Parathyroid adenoma (tissue), 2 donors: ENCODE measurements at regions not wholly inside any gene's neighbourhood (a gene's known extent, or its start where the extent isn't known, plus 50 kb on each side); places are given as distances from the start of the nearest gene placed in this dataset.

Source experiments
- H2AFZ ChIP-seq: fragments of 300-600 bp; sonication (generic); one replicate; pipeline ENCODE4 v1.7.0; 2017; ENCODE audit warnings: antibody characterized with exemption, mild to moderate bottlenecking
- H3K27ac ChIP-seq: fragments of 300-600 bp; sonication (generic); one replicate; pipeline ENCODE4 v1.7.0; 2017
- H3K27me3 ChIP-seq: fragments of 300-600 bp; sonication (generic); one replicate; pipeline ENCODE4 v1.7.0; 2017; ENCODE audit warnings: low read length; ENCODE audit not compliant: control insufficient read depth, insufficient read depth
- H3K36me3 ChIP-seq: fragments of 300-600 bp; sonication (generic); one replicate; pipeline ENCODE4 v1.7.0; 2017; ENCODE audit warnings: low read length; ENCODE audit not compliant: control insufficient read depth, insufficient read depth
- H3K4me1 ChIP-seq: fragments of 300-600 bp; sonication (generic); one replicate; pipeline ENCODE4 v1.7.0; 2017; ENCODE audit warnings: control low read depth
- H3K4me2 ChIP-seq: fragments of 300-600 bp; sonication (generic); one replicate; pipeline ENCODE4 v1.7.0; 2017; ENCODE audit warnings: low read length
- H3K4me3 ChIP-seq: fragments of 300-600 bp; sonication (generic); one replicate; pipeline ENCODE4 v1.7.0; 2017; ENCODE audit warnings: low read depth, low read length
- H3K79me2 ChIP-seq: fragments of 300-600 bp; sonication (generic); one replicate; pipeline ENCODE4 v1.7.0; 2017; ENCODE audit warnings: control low read depth
- H3K9ac ChIP-seq: fragments of 300-600 bp; sonication (generic); one replicate; pipeline ENCODE4 v1.7.0; 2017; ENCODE audit warnings: mild to moderate bottlenecking
- H3K9me3 ChIP-seq: fragments of 300-600 bp; sonication (generic); one replicate; pipeline ENCODE4 v1.7.0; 2017; ENCODE audit warnings: low read length; ENCODE audit not compliant: control insufficient read depth
- TF ChIP-seq, protein P1 (sequence below): fragments of 300-600 bp; sonication (generic); IDR thresholded peaks from one replicate; pipeline ENCODE4 v1.7.0; 2017; ENCODE audit warnings: antibody characterized with exemption, mild to moderate bottlenecking
- donor health status: primary hyperparathyroidism.

DNA sequence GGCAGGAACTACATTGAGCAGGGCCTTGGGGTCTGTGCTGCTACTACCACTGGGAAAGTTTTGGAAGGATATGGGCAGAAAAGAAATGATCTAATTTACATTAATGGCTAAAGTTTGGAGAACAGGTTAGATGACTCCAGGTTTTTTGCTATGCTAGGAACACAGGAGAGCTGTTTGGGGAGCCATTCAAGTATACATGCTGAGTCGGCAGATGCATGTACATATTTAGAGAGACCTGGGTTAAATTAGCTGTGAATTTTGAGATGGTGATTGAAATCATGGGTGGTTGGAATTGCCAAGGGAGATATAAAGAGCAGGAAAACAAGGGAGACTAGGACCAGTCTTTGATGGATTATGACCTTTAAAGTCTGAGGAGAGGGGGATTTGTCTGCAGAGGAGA, 113.1 kb upstream of the BACH2 start:
- Histone ChIP-seq H3K9ac (no peak overlapping the region), H3K4me1 (peaks cover 4% of the 10 kb centered on the region), H2AFZ (no peak overlapping the region), H3K4me3 (no peak overlapping the region), H3K9me3 (no peaks in the 10 kb centered on the region), H3K4me2 (no peak overlapping the region), H3K27me3 (no peaks in the 10 kb centered on the region), H3K27ac (no peak overlapping the region), H3K36me3 (no peaks in the 10 kb centered on the region), H3K79me2 (no peaks in the 10 kb centered on the region)
- TF ChIP-seq, protein P1, sequence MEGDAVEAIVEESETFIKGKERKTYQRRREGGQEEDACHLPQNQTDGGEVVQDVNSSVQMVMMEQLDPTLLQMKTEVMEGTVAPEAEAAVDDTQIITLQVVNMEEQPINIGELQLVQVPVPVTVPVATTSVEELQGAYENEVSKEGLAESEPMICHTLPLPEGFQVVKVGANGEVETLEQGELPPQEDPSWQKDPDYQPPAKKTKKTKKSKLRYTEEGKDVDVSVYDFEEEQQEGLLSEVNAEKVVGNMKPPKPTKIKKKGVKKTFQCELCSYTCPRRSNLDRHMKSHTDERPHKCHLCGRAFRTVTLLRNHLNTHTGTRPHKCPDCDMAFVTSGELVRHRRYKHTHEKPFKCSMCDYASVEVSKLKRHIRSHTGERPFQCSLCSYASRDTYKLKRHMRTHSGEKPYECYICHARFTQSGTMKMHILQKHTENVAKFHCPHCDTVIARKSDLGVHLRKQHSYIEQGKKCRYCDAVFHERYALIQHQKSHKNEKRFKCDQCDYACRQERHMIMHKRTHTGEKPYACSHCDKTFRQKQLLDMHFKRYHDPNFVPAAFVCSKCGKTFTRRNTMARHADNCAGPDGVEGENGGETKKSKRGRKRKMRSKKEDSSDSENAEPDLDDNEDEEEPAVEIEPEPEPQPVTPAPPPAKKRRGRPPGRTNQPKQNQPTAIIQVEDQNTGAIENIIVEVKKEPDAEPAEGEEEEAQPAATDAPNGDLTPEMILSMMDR: no peak

GRCh38 chr6:90406957-90407356, 110.3 kb upstream of the BACH2 start:
- H3K27me3 ChIP-seq: no peaks in the 10 kb centered on the region
- H3K79me2 ChIP-seq: no peaks in the 10 kb centered on the region
- no peaks in the 10 kb centered on the region for H3K9me3 ChIP-seq
- TF ChIP-seq, protein P1: no peak
- no peak overlapping the region for H2AFZ ChIP-seq
- H3K27ac ChIP-seq: no peak overlapping the region
- H3K9ac ChIP-seq: no peak overlapping the region
- no peak overlapping the region for H3K4me2 ChIP-seq
- no peaks in the 10 kb centered on the region for H3K36me3 ChIP-seq
- no peak overlapping the region for H3K4me3 ChIP-seq
- H3K4me1 ChIP-seq: peaks cover 10% of the 10 kb centered on the region

DNA sequence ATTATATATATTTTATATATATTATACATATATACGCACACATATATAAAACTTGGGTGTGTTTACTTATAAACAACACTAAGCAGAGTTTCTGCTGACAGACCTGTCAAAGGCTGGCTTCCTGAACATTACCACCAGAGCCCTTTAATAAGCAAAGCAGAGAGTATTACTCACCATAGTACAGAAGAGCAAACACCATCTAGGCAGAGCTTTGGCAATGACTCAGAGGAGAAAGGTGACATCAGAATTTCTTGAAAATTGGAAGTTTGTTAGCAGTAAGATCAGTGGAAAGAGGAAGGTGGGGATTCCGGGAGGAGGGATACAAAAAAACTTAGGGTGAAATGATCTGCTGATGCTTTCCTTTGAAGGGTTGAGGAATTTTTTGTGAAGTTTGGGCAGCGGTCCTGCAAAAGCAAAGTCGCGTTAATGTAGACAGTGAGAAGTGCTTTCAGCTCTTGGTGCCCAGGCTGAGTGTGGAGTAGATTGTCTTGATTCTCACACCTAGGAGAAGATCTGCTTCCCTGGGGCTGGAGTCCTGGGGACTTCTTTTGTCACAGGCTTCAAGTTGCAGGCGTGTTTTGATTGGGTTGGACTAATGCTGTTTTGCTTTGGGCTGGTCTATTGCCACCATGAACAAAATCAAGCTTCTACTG, 109.6 kb upstream of the BACH2 start:
- no peaks in the 10 kb centered on the region for H3K9me3 ChIP-seq
- no peaks in the 10 kb centered on the region for H3K36me3 ChIP-seq
- H3K9ac ChIP-seq: no peak overlapping the region
- TF ChIP-seq, protein P1: no peak
- H3K4me2 ChIP-seq: no peak overlapping the region
- H3K79me2 ChIP-seq: no peaks in the 10 kb centered on the region
- no peak overlapping the region for H3K4me3 ChIP-seq
- no peaks in the 10 kb centered on the region for H3K27me3 ChIP-seq
- H3K27ac ChIP-seq: no peak overlapping the region
- peaks cover 14% of the 10 kb centered on the region for H3K4me1 ChIP-seq
- no peak overlapping the region for H2AFZ ChIP-seq

GRCh38 chr6:90403489-90404381, 107.1 kb upstream of the BACH2 start:
- Histone ChIP-seq H3K27ac (no peak overlapping the region), H3K36me3 (no peaks in the 10 kb centered on the region), H2AFZ (peak overlapping the region; percentile 4), H3K4me2 (no peak overlapping the region), H3K9ac (no peak overlapping the region), H3K79me2 (no peaks in the 10 kb centered on the region), H3K27me3 (no peaks in the 10 kb centered on the region), H3K4me3 (no peak overlapping the region), H3K9me3 (no peaks in the 10 kb centered on the region), H3K4me1 (peaks cover 28% of the 10 kb centered on the region)
- TF ChIP-seq, protein P1: no peak
